ENCODE measurements at regions not wholly inside any gene's neighbourhood (a gene's known extent, or its start where the extent isn't known, plus 50 kb on each side); places are given as distances from the start of the nearest gene placed in this dataset.

GRCh38 chr4:129314781-129315180, 218.8 kb downstream of the C4orf33 start:
- TF ChIP-seq EZH2 (IDR thresholded peaks at IDR 0.05; ENCODE audit: low read length): no peak
- TF ChIP-seq, protein P1, sequence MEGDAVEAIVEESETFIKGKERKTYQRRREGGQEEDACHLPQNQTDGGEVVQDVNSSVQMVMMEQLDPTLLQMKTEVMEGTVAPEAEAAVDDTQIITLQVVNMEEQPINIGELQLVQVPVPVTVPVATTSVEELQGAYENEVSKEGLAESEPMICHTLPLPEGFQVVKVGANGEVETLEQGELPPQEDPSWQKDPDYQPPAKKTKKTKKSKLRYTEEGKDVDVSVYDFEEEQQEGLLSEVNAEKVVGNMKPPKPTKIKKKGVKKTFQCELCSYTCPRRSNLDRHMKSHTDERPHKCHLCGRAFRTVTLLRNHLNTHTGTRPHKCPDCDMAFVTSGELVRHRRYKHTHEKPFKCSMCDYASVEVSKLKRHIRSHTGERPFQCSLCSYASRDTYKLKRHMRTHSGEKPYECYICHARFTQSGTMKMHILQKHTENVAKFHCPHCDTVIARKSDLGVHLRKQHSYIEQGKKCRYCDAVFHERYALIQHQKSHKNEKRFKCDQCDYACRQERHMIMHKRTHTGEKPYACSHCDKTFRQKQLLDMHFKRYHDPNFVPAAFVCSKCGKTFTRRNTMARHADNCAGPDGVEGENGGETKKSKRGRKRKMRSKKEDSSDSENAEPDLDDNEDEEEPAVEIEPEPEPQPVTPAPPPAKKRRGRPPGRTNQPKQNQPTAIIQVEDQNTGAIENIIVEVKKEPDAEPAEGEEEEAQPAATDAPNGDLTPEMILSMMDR (optimal IDR thresholded peaks at IDR 0.05 in 1 of 3, IDR thresholded peaks at IDR 0.05 in 1 of 3, conservative IDR thresholded peaks at IDR 0.05 in 1 of 3; ENCODE audit: extremely low read depth in 1 of 3, insufficient read depth in 2 of 3, low read length in 3 of 3): no peak
- Histone ChIP-seq H3K79me2 (ENCODE audit: control insufficient read depth, insufficient read depth, low read length) (no peaks in the 10 kb centered on the region), H3K4me2 (ENCODE audit: control insufficient read depth, extremely low read depth, insufficient read depth, low read depth, low read length) (no peak overlapping the region), H3K9me1 (ENCODE audit: control insufficient read depth, extremely low read depth, insufficient read depth, low read length) (no peaks in the 10 kb centered on the region), H3K36me3 (ENCODE audit: control insufficient read depth in 2 of 2, extremely low read depth in 1 of 2, insufficient read depth in 2 of 2, low read length in 2 of 2) (no peaks in the 10 kb centered on the region), H3K27me3 (ENCODE audit: control insufficient read depth, extremely low read depth, insufficient read depth, low read length) (no peaks in the 10 kb centered on the region), H4K20me1 (ENCODE audit: control insufficient read depth, extremely low read depth, insufficient read depth, low read length) (no peaks in the 10 kb centered on the region), H3K9me3 (ENCODE audit: control insufficient read depth, low read depth, low read length) (no peaks in the 10 kb centered on the region), H3K4me1 (ENCODE audit: control insufficient read depth, extremely low read depth, insufficient read depth, low read length) (no peaks in the 10 kb centered on the region), H3K27ac (ENCODE audit: control insufficient read depth, insufficient read depth, low read length) (no peak overlapping the region), H3K4me3 (ENCODE audit: control insufficient read depth in 2 of 3, extremely low read depth in 1 of 3, insufficient read depth in 2 of 3, low read depth in 1 of 3, low read length in 3 of 3) (no peak overlapping the region), H2AFZ (ENCODE audit: control insufficient read depth, low read length) (no peak overlapping the region), H3K9ac (ENCODE audit: control insufficient read depth, extremely low read depth, insufficient read depth, low read length) (no peak overlapping the region)
- FAIRE-seq (no peak), DNase-seq (ENCODE audit: low read depth, low spot score) (no peak)
- dilution Hi-C loops (cut with MboI; ENCODE audit: extremely low pct_ligation_motif_present, low sequenced_read_pairs): no loop called here

- no peaks in the 10 kb centered on the region for H3K9me3 ChIP-seq (ENCODE audit: control insufficient read depth, low read depth, low read length)
- FAIRE-seq (no peak), DNase-seq (ENCODE audit: low read depth, low spot score) (no peak)
- H3K27ac ChIP-seq (ENCODE audit: control insufficient read depth, insufficient read depth, low read length): no peak overlapping the region
- H3K27me3 ChIP-seq (ENCODE audit: control insufficient read depth, extremely low read depth, insufficient read depth, low read length): no peaks in the 10 kb centered on the region
- TF ChIP-seq EZH2 (IDR thresholded peaks at IDR 0.05; ENCODE audit: low read length): no peak
- TF ChIP-seq, protein P1 (optimal IDR thresholded peaks at IDR 0.05 in 1 of 3, IDR thresholded peaks at IDR 0.05 in 1 of 3, conservative IDR thresholded peaks at IDR 0.05 in 1 of 3; ENCODE audit: extremely low read depth in 1 of 3, insufficient read depth in 2 of 3, low read length in 3 of 3): no peak
- no peaks in the 10 kb centered on the region for H3K9me1 ChIP-seq (ENCODE audit: control insufficient read depth, extremely low read depth, insufficient read depth, low read length)
- no peak overlapping the region for H3K9ac ChIP-seq (ENCODE audit: control insufficient read depth, extremely low read depth, insufficient read depth, low read length)
- H3K4me3 ChIP-seq (ENCODE audit: control insufficient read depth in 2 of 3, extremely low read depth in 1 of 3, insufficient read depth in 2 of 3, low read depth in 1 of 3, low read length in 3 of 3): no peak overlapping the region
- no peaks in the 10 kb centered on the region for H3K36me3 ChIP-seq (ENCODE audit: control insufficient read depth in 2 of 2, extremely low read depth in 1 of 2, insufficient read depth in 2 of 2, low read length in 2 of 2)
- H3K4me1 ChIP-seq (ENCODE audit: control insufficient read depth, extremely low read depth, insufficient read depth, low read length): no peaks in the 10 kb centered on the region
- no peak overlapping the region for H2AFZ ChIP-seq (ENCODE audit: control insufficient read depth, low read length)
- dilution Hi-C loops (cut with MboI; ENCODE audit: extremely low pct_ligation_motif_present, low sequenced_read_pairs): no loop called here
- no peaks in the 10 kb centered on the region for H4K20me1 ChIP-seq (ENCODE audit: control insufficient read depth, extremely low read depth, insufficient read depth, low read length)
- no peak overlapping the region for H3K4me2 ChIP-seq (ENCODE audit: control insufficient read depth, extremely low read depth, insufficient read depth, low read depth, low read length)
- H3K79me2 ChIP-seq (ENCODE audit: control insufficient read depth, insufficient read depth, low read length): no peaks in the 10 kb centered on the region
Observed at GRCh38 chr4:129322920-129323319, 227.0 kb downstream of the C4orf33 start.
